HepG2 (cell line): ENCODE measurements at regions not wholly inside any gene's neighbourhood (a gene's known extent, or its start where the extent isn't known, plus 50 kb on each side); places are given as distances from the start of the nearest gene placed in this dataset.

Experiments
- ATAC-seq: fragments of 200-7000 bp; cut with Tn5 transposase; 3 replicates; pipeline ENCODE4 v1.9.1; 2020; ENCODE audit warnings: mild to moderate bottlenecking, moderate library complexity
- BruUV-seq: library from RNA; stranded (reverse); fragments of 400-500 nt; replicated peaks from 2 replicates; lab custom pipeline; 2021; lab: Mats Ljungman, UMichigan
- CTCF ChIA-PET: fragments of 300-600 bp; formaldehyde crosslinking; extraction: SDS; loops from one replicate; lab custom pipeline; 2021; ENCODE audit warnings: low total read pairs, inconsistent platforms, low intra/inter-chr PET ratio; lab: Yijun Ruan, JAX
- POLR2A ChIA-PET: fragments of 350-600 bp; sonication (Branson Sonifier 250); formaldehyde crosslinking; loops from one replicate; lab custom pipeline; 2020; ENCODE audit warnings: antibody characterized with exemption, inconsistent platforms; lab: Yijun Ruan, JAX
- DNase-seq: peaks from one replicate; pipeline ENCODE4 v3.0.0-alpha.2; 2015; ENCODE audit warnings: low spot score
- FAIRE-seq: peaks from 3 replicates; lab custom pipeline; 2011; peaks lifted over from hg19 to GRCh38; lab: Jason Lieb, UNC
- H2AFZ ChIP-seq: one replicate; pipeline ENCODE4 v1.6.1; 2011; ENCODE audit warnings: low read length, inconsistent platforms
- H3K27ac ChIP-seq: fragments of 300-600 bp; 3 replicates; pipeline ENCODE4 v1.8.0; 2011; ENCODE audit warnings: mixed run types, mild to moderate bottlenecking, mixed read lengths, low read length, inconsistent platforms; ENCODE audit not compliant: insufficient read depth; ENCODE audit errors: extremely low read length
- H3K27me3 ChIP-seq, 2 experiments: fragments of 200-600 bp in 1 of 2; 2 replicates in 1 of 2; 3 replicates in 1 of 2; pipeline versions ENCODE4 v1.6.0 to v1.8.0; 2011; ENCODE audit warnings: low read length in 2 of 2, mild to moderate bottlenecking in 2 of 2, moderate library complexity in 2 of 2, inconsistent platforms in 1 of 2; ENCODE audit not compliant: insufficient read depth in 2 of 2, control insufficient read depth in 1 of 2
- H3K36me3 ChIP-seq, 2 experiments: fragments of 200-600 bp in 1 of 2; replicated peaks in 1 of 2; 2 replicates in 1 of 2; 3 replicates in 1 of 2; pipeline versions ENCODE4 v1.5.1 to v1.8.0; 2011; ENCODE audit warnings: low read length in 2 of 2, inconsistent platforms in 1 of 2; ENCODE audit not compliant: insufficient read depth in 2 of 2, control insufficient read depth in 1 of 2
- H3K4me1 ChIP-seq: 2 replicates; pipeline ENCODE4 v1.5.1; 2012; ENCODE audit warnings: low read length, inconsistent platforms; ENCODE audit not compliant: insufficient read depth
- H3K4me2 ChIP-seq: 2 replicates; pipeline ENCODE4 v1.6.0; 2011; ENCODE audit warnings: low read depth, low read length, inconsistent platforms
- H3K4me3 ChIP-seq, 3 experiments: fragments of 200-600 bp in 1 of 3; sonication (generic), shearing (Covaris generic) in 1 of 3; replicated peaks in 1 of 3; 2 replicates each; pipeline ENCODE4 v1.5.1; 2011 to 2016; ENCODE audit warnings: low read length in 3 of 3, inconsistent platforms in 2 of 3, low read depth in 2 of 3, mild to moderate bottlenecking in 2 of 3, control low read depth in 1 of 3, mixed read lengths in 1 of 3; ENCODE audit not compliant: insufficient read depth in 1 of 3
- H3K79me2 ChIP-seq: one replicate; pipeline ENCODE4 v1.6.1; 2011; ENCODE audit warnings: low read length, inconsistent platforms; ENCODE audit not compliant: insufficient read depth
- H3K9ac ChIP-seq: 2 replicates; pipeline ENCODE4 v1.6.0; 2011; ENCODE audit warnings: mild to moderate bottlenecking, low read depth, low read length, inconsistent platforms; ENCODE audit not compliant: insufficient read depth
- H3K9me3 ChIP-seq: 2 replicates; pipeline ENCODE4 v1.5.1; 2012; ENCODE audit warnings: mild to moderate bottlenecking, low read length
- H4K20me1 ChIP-seq: 2 replicates; pipeline ENCODE4 v1.6.0; 2011; ENCODE audit warnings: inconsistent platforms, mild to moderate bottlenecking, low read length, moderate library complexity; ENCODE audit not compliant: insufficient read depth
- AHR ChIP-seq: IDR thresholded peaks from 2 replicates; pipeline ENCODE4 v1.6.1; 2018; ENCODE audit warnings: missing genetic modification reagents, missing compliant biosample characterization
- ARNTL ChIP-seq: sonication (generic); formaldehyde crosslinking; IDR thresholded peaks from 2 replicates; pipeline ENCODE4 v1.4.0; 2020; ENCODE audit warnings: mild to moderate bottlenecking, missing genetic modification reagents
- ATF3 ChIP-seq: sonication (generic); formaldehyde crosslinking; IDR thresholded peaks from 2 replicates; pipeline ENCODE4 v1.4.0; 2020; ENCODE audit warnings: missing genetic modification reagents
- CBX1 ChIP-seq: IDR thresholded peaks from one replicate; pipeline ENCODE4 v1.6.1; 2016; ENCODE audit warnings: antibody characterized with exemption, low read depth
- DZIP1 ChIP-seq: sonication (generic); formaldehyde crosslinking; IDR thresholded peaks from 2 replicates; pipeline ENCODE4 v1.5.0; 2020; ENCODE audit warnings: mild to moderate bottlenecking, missing genetic modification reagents
- MAF1 ChIP-seq: sonication (generic); formaldehyde crosslinking; IDR thresholded peaks from 2 replicates; pipeline ENCODE4 v1.5.0; 2020; ENCODE audit warnings: missing genetic modification reagents, borderline replicate concordance
- MXI1 ChIP-seq: IDR thresholded peaks from 3 replicates; pipeline ENCODE4 v1.6.1; 2012; ENCODE audit warnings: low read depth, low read length, inconsistent platforms, borderline replicate concordance
- PHF20 ChIP-seq: sonication (generic); formaldehyde crosslinking; IDR thresholded peaks from 2 replicates; pipeline ENCODE4 v1.5.0; 2020; ENCODE audit warnings: mild to moderate bottlenecking, missing genetic modification reagents
- RNF2 ChIP-seq: fragments of 450-650 bp; conservative IDR thresholded peaks from 2 replicates; pipeline ENCODE4 v1.6.1; 2016; ENCODE audit warnings: low read depth
- TBP ChIP-seq: sonication (generic); formaldehyde crosslinking; IDR thresholded peaks from 2 replicates; pipeline ENCODE4 v1.5.0; 2020; ENCODE audit warnings: missing genetic modification reagents
- UBTF ChIP-seq: sonication (generic); formaldehyde crosslinking; IDR thresholded peaks from 2 replicates; pipeline ENCODE4 v1.4.0; 2020; ENCODE audit warnings: mild to moderate bottlenecking, missing genetic modification reagents
- ZNF180 ChIP-seq: sonication (generic); formaldehyde crosslinking; IDR thresholded peaks from 2 replicates; pipeline ENCODE4 v1.4.0; 2020; ENCODE audit warnings: low read depth, missing genetic modification reagents, borderline replicate concordance
- ZNF30 ChIP-seq: sonication (generic); formaldehyde crosslinking; IDR thresholded peaks from 2 replicates; pipeline ENCODE4 v1.5.0; 2020; ENCODE audit warnings: mild to moderate bottlenecking, missing genetic modification reagents
- ZNF335 ChIP-seq: sonication (generic); formaldehyde crosslinking; IDR thresholded peaks from 2 replicates; pipeline ENCODE4 v1.4.0; 2020; ENCODE audit warnings: missing genetic modification reagents
- ZNF547 ChIP-seq: sonication (generic); formaldehyde crosslinking; IDR thresholded peaks from 2 replicates; pipeline ENCODE4 v1.5.1; 2020; ENCODE audit warnings: mild to moderate bottlenecking, missing genetic modification reagents
- ZNF615 ChIP-seq: sonication (generic); formaldehyde crosslinking; IDR thresholded peaks from 2 replicates; pipeline ENCODE4 v1.5.0; 2020; ENCODE audit warnings: mild to moderate bottlenecking, missing genetic modification reagents, borderline replicate concordance
- ZNF670 ChIP-seq: sonication (generic); formaldehyde crosslinking; IDR thresholded peaks from 2 replicates; pipeline ENCODE4 v1.8.0; 2022; ENCODE audit warnings: mild to moderate bottlenecking, missing genetic modification reagents, borderline replicate concordance
- ZNF7 ChIP-seq: IDR thresholded peaks from 2 replicates; pipeline ENCODE4 v1.6.1; 2016; ENCODE audit warnings: missing biosample characterization, missing genetic modification reagents
- ZNF713 ChIP-seq: sonication (generic); formaldehyde crosslinking; IDR thresholded peaks from 2 replicates; pipeline ENCODE4 v1.4.0; 2020; ENCODE audit warnings: mild to moderate bottlenecking, missing genetic modification reagents
- ZNF776 ChIP-seq: sonication (generic); formaldehyde crosslinking; IDR thresholded peaks from 2 replicates; pipeline ENCODE4 v1.4.0; 2020; ENCODE audit warnings: mild to moderate bottlenecking, missing genetic modification reagents
- ZNF780A ChIP-seq: sonication (generic); formaldehyde crosslinking; IDR thresholded peaks from 2 replicates; pipeline ENCODE4 v1.8.0; 2022; ENCODE audit warnings: mild to moderate bottlenecking, missing genetic modification reagents, moderate library complexity
- WGBS: methylation state at CpG from one replicate; pipeline ENCODE4 v1.1.6; 2017; ENCODE audit warnings: low lambda C conversion rate; 5-methylcytosine and 5-hydroxymethylcytosine counted together
- in situ Hi-C: cut with HindIII; loops from 2 replicates; pipeline ENCODE4 v1.10.0; 2017; ENCODE audit warnings: low pct_unique_long_range_greater_than_20kb; ENCODE audit not compliant: extremely low pct_ligation_motif_present
- intact Hi-C: fragments of 100-400 bp; cut with micrococcal nuclease; formaldehyde crosslinking; loops from one replicate; pipeline ENCODE4 v1.10.0; 2022; ENCODE audit not compliant: unreplicated experiment

GRCh38 chr6:82521861-82522260 lies 158.2 kb downstream of the TPBG start (continued):
- TF ChIP-seq ZNF670 (CRISPR knock-in tag) (no peak), ATF3 (CRISPR knock-in tag) (no peak), TBP (CRISPR knock-in tag) (no peak), MXI1 (no peak), CBX1 (no peak), ZNF180 (no peak)

GRCh38 chr6:82524031-82524430 lies 160.4 kb downstream of the TPBG start:
- Histone ChIP-seq H3K4me2 (no peak overlapping the region), H3K9ac (no peak overlapping the region), H3K4me3 (no peak overlapping the region), H3K36me3 (no peaks in the 10 kb centered on the region), H3K9me3 (no peaks in the 10 kb centered on the region), H3K27ac (no peak overlapping the region), H3K27me3 (no peaks in the 10 kb centered on the region), H4K20me1 (no peaks in the 10 kb centered on the region), H2AFZ (no peak overlapping the region), H3K79me2 (no peaks in the 10 kb centered on the region), H3K4me1 (no peaks in the 10 kb centered on the region)
- no peak for FAIRE-seq
- in situ Hi-C loops (no loop called here), intact Hi-C loops (no loop called here)
- no peak for DNase-seq
- BruUV-seq, result no TSS peak
- CTCF ChIA-PET, result no interaction called here
- POLR2A ChIA-PET, result no interaction called here
- 32% methylated on average over 3 of the region's 8 CpGs for WGBS
- TF ChIP-seq ZNF776 (CRISPR knock-in tag), result no peak
- no peak for TF ChIP-seq ARNTL (CRISPR knock-in tag)
- TF ChIP-seq MAF1 (CRISPR knock-in tag), result no peak
- TF ChIP-seq UBTF, result no peak
- TF ChIP-seq ZNF615 (CRISPR knock-in tag), result no peak
- TF ChIP-seq AHR, result no peak
- no peak for TF ChIP-seq ZNF713
- TF ChIP-seq RNF2, result no peak
- no peak for TF ChIP-seq ZNF547 (CRISPR knock-in tag)
- no peak for TF ChIP-seq DZIP1
- TF ChIP-seq ZNF30 (CRISPR knock-in tag), result no peak
- no peak for TF ChIP-seq ZNF7 (CRISPR knock-in tag)
- no peak for TF ChIP-seq ZNF335 (CRISPR knock-in tag)
- TF ChIP-seq PHF20, result no peak
- no peak for TF ChIP-seq ZNF780A (CRISPR knock-in tag)
- ATAC-seq, result no peak
